Testis (tissue), 2 donors: ENCODE measurements at regions not wholly inside any gene's neighbourhood (a gene's known extent, or its start where the extent isn't known, plus 50 kb on each side); places are given as distances from the start of the nearest gene placed in this dataset.

Source experiments
- POLR2A ChIP-seq: fragments of 450-650 bp; IDR thresholded peaks from one replicate; pipeline ENCODE4 v1.6.1; 2017; ENCODE audit warnings: antibody characterized with exemption, mild to moderate bottlenecking, moderate library complexity
- TF ChIP-seq, protein P1 (sequence below), 3 experiments: fragments of 450-650 bp in 2 of 3; fragments of 200-600 bp in 1 of 3; sonication (generic) in 1 of 3; IDR thresholded peaks; one replicate each; pipeline ENCODE4 v1.5.1; 2016 to 2019; ENCODE audit warnings: antibody characterized with exemption in 3 of 3, mild to moderate bottlenecking in 2 of 3, moderate library complexity in 1 of 3

DNA sequence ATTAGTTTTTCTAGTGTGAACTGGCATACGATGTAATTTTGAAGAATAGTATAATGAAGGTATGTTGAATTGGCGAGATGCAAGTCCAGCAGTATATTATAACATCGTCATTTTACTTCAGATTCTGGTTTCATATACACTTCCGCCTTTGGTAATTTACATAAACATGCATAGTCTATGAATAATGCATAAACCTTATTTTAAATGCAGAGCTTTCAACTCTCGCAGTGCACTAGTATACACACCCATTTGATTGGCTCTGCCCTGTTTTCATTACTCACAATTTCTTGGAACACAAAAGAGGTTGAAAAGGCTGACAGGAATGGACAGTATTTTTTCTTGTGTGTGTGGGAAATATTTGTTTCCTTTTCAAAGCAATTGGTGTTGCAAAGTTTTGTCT is 128.9 kb upstream of the CCNH start:
- no peak for TF ChIP-seq POLR2A
- TF ChIP-seq, protein P1, sequence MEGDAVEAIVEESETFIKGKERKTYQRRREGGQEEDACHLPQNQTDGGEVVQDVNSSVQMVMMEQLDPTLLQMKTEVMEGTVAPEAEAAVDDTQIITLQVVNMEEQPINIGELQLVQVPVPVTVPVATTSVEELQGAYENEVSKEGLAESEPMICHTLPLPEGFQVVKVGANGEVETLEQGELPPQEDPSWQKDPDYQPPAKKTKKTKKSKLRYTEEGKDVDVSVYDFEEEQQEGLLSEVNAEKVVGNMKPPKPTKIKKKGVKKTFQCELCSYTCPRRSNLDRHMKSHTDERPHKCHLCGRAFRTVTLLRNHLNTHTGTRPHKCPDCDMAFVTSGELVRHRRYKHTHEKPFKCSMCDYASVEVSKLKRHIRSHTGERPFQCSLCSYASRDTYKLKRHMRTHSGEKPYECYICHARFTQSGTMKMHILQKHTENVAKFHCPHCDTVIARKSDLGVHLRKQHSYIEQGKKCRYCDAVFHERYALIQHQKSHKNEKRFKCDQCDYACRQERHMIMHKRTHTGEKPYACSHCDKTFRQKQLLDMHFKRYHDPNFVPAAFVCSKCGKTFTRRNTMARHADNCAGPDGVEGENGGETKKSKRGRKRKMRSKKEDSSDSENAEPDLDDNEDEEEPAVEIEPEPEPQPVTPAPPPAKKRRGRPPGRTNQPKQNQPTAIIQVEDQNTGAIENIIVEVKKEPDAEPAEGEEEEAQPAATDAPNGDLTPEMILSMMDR (IDR thresholded peaks at IDR 0.05): no peak
